ENCODE measurements at regions not wholly inside any gene's neighbourhood (a gene's known extent, or its start where the extent isn't known, plus 50 kb on each side); places are given as distances from the start of the nearest gene placed in this dataset.

DNA sequence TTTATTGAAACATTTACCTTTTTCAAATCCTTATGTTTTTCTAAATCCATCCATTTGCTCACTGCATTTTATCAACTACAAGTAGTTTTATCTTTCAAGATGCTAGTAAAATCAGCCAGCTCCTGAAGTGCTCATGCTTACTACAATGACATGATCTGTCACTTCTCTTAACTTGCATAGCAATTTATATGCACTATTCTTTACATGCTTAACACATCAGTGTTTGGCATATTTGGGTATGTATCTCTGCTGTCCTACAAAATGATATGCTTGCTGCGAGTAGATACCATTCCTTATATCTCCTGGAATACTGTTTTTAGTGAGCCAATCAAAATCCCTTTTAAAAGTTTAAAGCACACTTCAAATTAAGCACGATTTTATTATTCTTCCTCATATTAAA is 2726.8 kb downstream of the PCDH7 start:
- no peaks in the 10 kb centered on the region for H3K9me3 ChIP-seq (ENCODE audit: control insufficient read depth, insufficient read depth, low read depth, low read length)
- H3K4me3 ChIP-seq (ENCODE audit: low read depth in 2 of 2, low read length in 2 of 2): no peak overlapping the region
- ATAC-seq: no peak
- DNase-seq (ENCODE audit: low read depth, low spot score): no peak
- no peak overlapping the region for H3K27ac ChIP-seq (ENCODE audit: low read length)
- in situ Hi-C loops (cut with HindIII; ENCODE audit: low pct_unique_long_range_greater_than_20kb, low sequenced_read_pairs): no loop called here
- ChIA-PET CTCF (no interaction called here), POLR2A (no interaction called here)
- BruUV-seq (replicated peaks): no TSS peak
- H3K27me3 ChIP-seq (ENCODE audit: control insufficient read depth, insufficient read depth, low read length): no peaks in the 10 kb centered on the region
- TF ChIP-seq, protein P1, sequence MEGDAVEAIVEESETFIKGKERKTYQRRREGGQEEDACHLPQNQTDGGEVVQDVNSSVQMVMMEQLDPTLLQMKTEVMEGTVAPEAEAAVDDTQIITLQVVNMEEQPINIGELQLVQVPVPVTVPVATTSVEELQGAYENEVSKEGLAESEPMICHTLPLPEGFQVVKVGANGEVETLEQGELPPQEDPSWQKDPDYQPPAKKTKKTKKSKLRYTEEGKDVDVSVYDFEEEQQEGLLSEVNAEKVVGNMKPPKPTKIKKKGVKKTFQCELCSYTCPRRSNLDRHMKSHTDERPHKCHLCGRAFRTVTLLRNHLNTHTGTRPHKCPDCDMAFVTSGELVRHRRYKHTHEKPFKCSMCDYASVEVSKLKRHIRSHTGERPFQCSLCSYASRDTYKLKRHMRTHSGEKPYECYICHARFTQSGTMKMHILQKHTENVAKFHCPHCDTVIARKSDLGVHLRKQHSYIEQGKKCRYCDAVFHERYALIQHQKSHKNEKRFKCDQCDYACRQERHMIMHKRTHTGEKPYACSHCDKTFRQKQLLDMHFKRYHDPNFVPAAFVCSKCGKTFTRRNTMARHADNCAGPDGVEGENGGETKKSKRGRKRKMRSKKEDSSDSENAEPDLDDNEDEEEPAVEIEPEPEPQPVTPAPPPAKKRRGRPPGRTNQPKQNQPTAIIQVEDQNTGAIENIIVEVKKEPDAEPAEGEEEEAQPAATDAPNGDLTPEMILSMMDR (IDR thresholded peaks at IDR 0.05): no peak
- TF ChIP-seq TCF7L2 (IDR thresholded peaks at IDR 0.05; ENCODE audit: low read depth, low read length) (no peak), POLR2AphosphoS5 (IDR thresholded peaks at IDR 0.05; ENCODE audit: low read depth, low read length) (no peak), SIN3A (IDR thresholded peaks at IDR 0.05; ENCODE audit: borderline replicate concordance, insufficient read depth, low read depth, low read length) (no peak)
- TF ChIP-seq, protein P2, sequence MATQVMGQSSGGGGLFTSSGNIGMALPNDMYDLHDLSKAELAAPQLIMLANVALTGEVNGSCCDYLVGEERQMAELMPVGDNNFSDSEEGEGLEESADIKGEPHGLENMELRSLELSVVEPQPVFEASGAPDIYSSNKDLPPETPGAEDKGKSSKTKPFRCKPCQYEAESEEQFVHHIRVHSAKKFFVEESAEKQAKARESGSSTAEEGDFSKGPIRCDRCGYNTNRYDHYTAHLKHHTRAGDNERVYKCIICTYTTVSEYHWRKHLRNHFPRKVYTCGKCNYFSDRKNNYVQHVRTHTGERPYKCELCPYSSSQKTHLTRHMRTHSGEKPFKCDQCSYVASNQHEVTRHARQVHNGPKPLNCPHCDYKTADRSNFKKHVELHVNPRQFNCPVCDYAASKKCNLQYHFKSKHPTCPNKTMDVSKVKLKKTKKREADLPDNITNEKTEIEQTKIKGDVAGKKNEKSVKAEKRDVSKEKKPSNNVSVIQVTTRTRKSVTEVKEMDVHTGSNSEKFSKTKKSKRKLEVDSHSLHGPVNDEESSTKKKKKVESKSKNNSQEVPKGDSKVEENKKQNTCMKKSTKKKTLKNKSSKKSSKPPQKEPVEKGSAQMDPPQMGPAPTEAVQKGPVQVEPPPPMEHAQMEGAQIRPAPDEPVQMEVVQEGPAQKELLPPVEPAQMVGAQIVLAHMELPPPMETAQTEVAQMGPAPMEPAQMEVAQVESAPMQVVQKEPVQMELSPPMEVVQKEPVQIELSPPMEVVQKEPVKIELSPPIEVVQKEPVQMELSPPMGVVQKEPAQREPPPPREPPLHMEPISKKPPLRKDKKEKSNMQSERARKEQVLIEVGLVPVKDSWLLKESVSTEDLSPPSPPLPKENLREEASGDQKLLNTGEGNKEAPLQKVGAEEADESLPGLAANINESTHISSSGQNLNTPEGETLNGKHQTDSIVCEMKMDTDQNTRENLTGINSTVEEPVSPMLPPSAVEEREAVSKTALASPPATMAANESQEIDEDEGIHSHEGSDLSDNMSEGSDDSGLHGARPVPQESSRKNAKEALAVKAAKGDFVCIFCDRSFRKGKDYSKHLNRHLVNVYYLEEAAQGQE (IDR thresholded peaks at IDR 0.05; ENCODE audit: insufficient read depth in 1 of 2, low read depth in 2 of 2, low read length in 1 of 2): no peak
- no peaks in the 10 kb centered on the region for H3K4me1 ChIP-seq (ENCODE audit: control insufficient read depth, insufficient read depth, low read length)
- H3K36me3 ChIP-seq (ENCODE audit: control insufficient read depth, insufficient read depth, low read length): no peaks in the 10 kb centered on the region
- intact Hi-C loops (cut with micrococcal nuclease; ENCODE audit: unreplicated experiment): no loop called here

GRCh38 chr4:33448948-33449347 is 2728.8 kb downstream of the PCDH7 start:
- intact Hi-C loops (cut with micrococcal nuclease; ENCODE audit: unreplicated experiment) (no loop called here), in situ Hi-C loops (cut with HindIII; ENCODE audit: low pct_unique_long_range_greater_than_20kb, low sequenced_read_pairs) (no loop called here)
- ATAC-seq: no peak
- no TSS peak for BruUV-seq (replicated peaks)
- no peaks in the 10 kb centered on the region for H3K27me3 ChIP-seq (ENCODE audit: control insufficient read depth, insufficient read depth, low read length)
- no peaks in the 10 kb centered on the region for H3K36me3 ChIP-seq (ENCODE audit: control insufficient read depth, insufficient read depth, low read length)
- H3K9me3 ChIP-seq (ENCODE audit: control insufficient read depth, insufficient read depth, low read depth, low read length): no peaks in the 10 kb centered on the region
- H3K4me3 ChIP-seq (ENCODE audit: low read depth in 2 of 2, low read length in 2 of 2): no peak overlapping the region
- no peaks in the 10 kb centered on the region for H3K4me1 ChIP-seq (ENCODE audit: control insufficient read depth, insufficient read depth, low read length)
- TF ChIP-seq SIN3A (IDR thresholded peaks at IDR 0.05; ENCODE audit: borderline replicate concordance, insufficient read depth, low read depth, low read length): no peak
- TF ChIP-seq POLR2AphosphoS5 (IDR thresholded peaks at IDR 0.05; ENCODE audit: low read depth, low read length): no peak
- TF ChIP-seq, protein P1 (IDR thresholded peaks at IDR 0.05): no peak
- TF ChIP-seq TCF7L2 (IDR thresholded peaks at IDR 0.05; ENCODE audit: low read depth, low read length): no peak
- TF ChIP-seq, protein P2 (IDR thresholded peaks at IDR 0.05; ENCODE audit: insufficient read depth in 1 of 2, low read depth in 2 of 2, low read length in 1 of 2): no peak
- CTCF ChIA-PET: no interaction called here
- DNase-seq (ENCODE audit: low read depth, low spot score): no peak
- H3K27ac ChIP-seq (ENCODE audit: low read length): no peak overlapping the region
- POLR2A ChIA-PET: no interaction called here

Measured in Panc1 (cell line).